ENCODE measurements at regions not wholly inside any gene's neighbourhood (a gene's known extent, or its start where the extent isn't known, plus 50 kb on each side); places are given as distances from the start of the nearest gene placed in this dataset.

DNA sequence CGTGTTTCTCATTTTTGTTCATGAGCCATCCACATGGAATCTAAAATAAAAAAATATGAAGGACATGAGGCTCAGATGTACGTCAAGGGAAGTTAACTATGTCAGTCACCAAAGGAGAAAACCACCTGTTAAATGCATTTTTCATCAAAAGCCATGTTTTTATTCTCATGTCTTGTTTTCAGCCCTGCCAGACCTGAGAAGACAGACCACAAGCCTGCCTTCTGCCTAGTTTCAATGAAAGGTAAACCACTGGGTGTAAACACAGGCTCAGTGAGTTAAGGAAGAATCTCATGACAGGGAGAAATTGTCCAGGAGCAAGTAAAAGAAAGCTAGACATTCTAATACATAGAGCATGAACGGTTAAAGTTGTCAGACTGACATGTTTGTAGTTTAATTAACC lies 52.3 kb upstream of the TNIP3 start:
- TF ChIP-seq, protein P1, sequence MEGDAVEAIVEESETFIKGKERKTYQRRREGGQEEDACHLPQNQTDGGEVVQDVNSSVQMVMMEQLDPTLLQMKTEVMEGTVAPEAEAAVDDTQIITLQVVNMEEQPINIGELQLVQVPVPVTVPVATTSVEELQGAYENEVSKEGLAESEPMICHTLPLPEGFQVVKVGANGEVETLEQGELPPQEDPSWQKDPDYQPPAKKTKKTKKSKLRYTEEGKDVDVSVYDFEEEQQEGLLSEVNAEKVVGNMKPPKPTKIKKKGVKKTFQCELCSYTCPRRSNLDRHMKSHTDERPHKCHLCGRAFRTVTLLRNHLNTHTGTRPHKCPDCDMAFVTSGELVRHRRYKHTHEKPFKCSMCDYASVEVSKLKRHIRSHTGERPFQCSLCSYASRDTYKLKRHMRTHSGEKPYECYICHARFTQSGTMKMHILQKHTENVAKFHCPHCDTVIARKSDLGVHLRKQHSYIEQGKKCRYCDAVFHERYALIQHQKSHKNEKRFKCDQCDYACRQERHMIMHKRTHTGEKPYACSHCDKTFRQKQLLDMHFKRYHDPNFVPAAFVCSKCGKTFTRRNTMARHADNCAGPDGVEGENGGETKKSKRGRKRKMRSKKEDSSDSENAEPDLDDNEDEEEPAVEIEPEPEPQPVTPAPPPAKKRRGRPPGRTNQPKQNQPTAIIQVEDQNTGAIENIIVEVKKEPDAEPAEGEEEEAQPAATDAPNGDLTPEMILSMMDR (IDR thresholded peaks at IDR 0.05; ENCODE audit: insufficient read depth, low read length, severe bottlenecking) = no peak
- FAIRE-seq = no peak

DNA sequence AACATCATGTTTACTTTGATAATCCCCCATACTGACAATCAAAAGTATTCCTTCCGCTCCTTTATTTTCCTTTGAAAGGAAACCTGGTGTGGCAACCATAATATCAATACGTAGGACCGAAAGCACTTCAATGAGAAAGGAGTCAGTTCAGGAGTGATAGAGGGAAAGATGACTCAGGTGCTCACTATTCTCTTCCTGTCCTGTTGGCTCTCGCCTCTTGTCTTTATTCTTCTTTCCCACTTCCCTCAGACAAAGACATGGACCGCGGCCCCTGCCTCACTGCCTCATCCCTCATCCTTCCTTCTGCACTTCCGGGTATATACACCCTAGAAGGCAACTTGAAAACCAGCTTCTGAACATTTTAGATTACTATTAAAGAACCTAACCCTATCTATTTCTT lies 49.8 kb upstream of the TNIP3 start:
- no peak overlapping the region for H3K4me3 ChIP-seq (ENCODE audit: low read depth, low read length)
- TF ChIP-seq, protein P1 (IDR thresholded peaks at IDR 0.05; ENCODE audit: insufficient read depth, low read length, severe bottlenecking) = no peak
- FAIRE-seq (no peak), DNase-seq (ENCODE audit: low read depth) (peak; percentile 28)
- H3K27me3 ChIP-seq (ENCODE audit: control insufficient read depth, insufficient read depth, low read length) = no peaks in the 10 kb centered on the region
- H3K36me3 ChIP-seq (ENCODE audit: control insufficient read depth, insufficient read depth, low read length) = no peaks in the 10 kb centered on the region

More for the DNA sequence above, 52.3 kb upstream of the TNIP3 start:
- Histone ChIP-seq H3K4me3 (ENCODE audit: low read depth, low read length) (no peak overlapping the region), H3K27me3 (ENCODE audit: control insufficient read depth, insufficient read depth, low read length) (no peaks in the 10 kb centered on the region), H3K36me3 (ENCODE audit: control insufficient read depth, insufficient read depth, low read length) (no peaks in the 10 kb centered on the region)
- DNase-seq (ENCODE audit: low read depth) = no peak
